A549 (cell line): ENCODE measurements at regions not wholly inside any gene's neighbourhood (a gene's known extent, or its start where the extent isn't known, plus 50 kb on each side); places are given as distances from the start of the nearest gene placed in this dataset.

Source experiments
- ATAC-seq, 2 experiments: fragments of 200-7000 bp in 1 of 2; fragments of >200 bp in 1 of 2; cut with Nextera tagmentation in 1 of 2; cut with Tn5 transposase in 1 of 2; 3 replicates each; pipeline versions ENCODE4 v1.8.0 to v1.9.1; 2018 to 2020; ENCODE audit warnings: mild to moderate bottlenecking in 1 of 2, moderate library complexity in 1 of 2
- CTCF ChIA-PET: fragments of 300-600 bp; sonication (Branson Sonifier 250); formaldehyde crosslinking; extraction: SDS; loops from one replicate; lab custom pipeline; 2021; ENCODE audit warnings: antibody characterized with exemption, inconsistent platforms; lab: Yijun Ruan, JAX
- POLR2A ChIA-PET: fragments of 350-600 bp; formaldehyde crosslinking; extraction: SDS; loops from one replicate; lab custom pipeline; 2021; ENCODE audit warnings: antibody characterized with exemption, inconsistent platforms; lab: Yijun Ruan, JAX
- DNase-seq, 2 experiments: peaks; one replicate each; pipeline versions ENCODE4 v3.0.0 to v3.0.0-alpha.2; 2011 to 2016; ENCODE audit warnings: low read depth in 1 of 2, low spot score in 1 of 2
- FAIRE-seq: peaks from 2 replicates; lab custom pipeline; 2011; peaks lifted over from hg19 to GRCh38; lab: Jason Lieb, UNC
- H3K27ac ChIP-seq, 2 experiments: fragments of >200 bp; sonication (Bioruptor Twin); formaldehyde crosslinking; 3 replicates each; pipeline ENCODE4 v1.5.1; 2016 to 2017
- H3K4me1 ChIP-seq: fragments of >200 bp; sonication (Bioruptor Twin); formaldehyde crosslinking; 3 replicates; pipeline ENCODE4 v1.6.1; 2016
- H3K4me2 ChIP-seq: fragments of >200 bp; sonication (Bioruptor Twin); formaldehyde crosslinking; 3 replicates; pipeline ENCODE4 v1.6.1; 2016
- H3K4me3 ChIP-seq: fragments of >200 bp; sonication (Bioruptor Twin); formaldehyde crosslinking; 3 replicates; pipeline ENCODE4 v1.5.1; 2016
- H3K9me3 ChIP-seq: fragments of >200 bp; sonication (Bioruptor Twin); formaldehyde crosslinking; 3 replicates; pipeline ENCODE4 v1.6.1; 2016
- E2F6 ChIP-seq: IDR thresholded peaks from 2 replicates; pipeline ENCODE4 v1.6.1; 2012; ENCODE audit warnings: low read depth, borderline replicate concordance
- EHF ChIP-seq: fragments of 250-450 bp; sonication (Bioruptor Pico); IDR thresholded peaks from 2 replicates; pipeline ENCODE4 v1.5.0; 2020; ENCODE audit warnings: mild to moderate bottlenecking
- EHMT2 ChIP-seq: fragments of 200-600 bp; sonication (generic); IDR thresholded peaks from 2 replicates; pipeline ENCODE4 v1.6.1; 2016; ENCODE audit warnings: antibody characterized with exemption, low read depth, mild to moderate bottlenecking, moderate library complexity
- FOXS1 ChIP-seq: fragments of 250-450 bp; sonication (Bioruptor Pico); IDR thresholded peaks from 2 replicates; pipeline ENCODE4 v1.5.0; 2020; ENCODE audit warnings: mild to moderate bottlenecking, moderate library complexity
- HDAC2 ChIP-seq: fragments of 200-600 bp; sonication (generic); IDR thresholded peaks from 2 replicates; pipeline ENCODE4 v1.6.1; 2016
- HMGXB4 ChIP-seq: fragments of 250-450 bp; sonication (Bioruptor Pico); IDR thresholded peaks from 2 replicates; pipeline ENCODE4 v1.5.0; 2021; ENCODE audit warnings: mild to moderate bottlenecking, moderate library complexity, borderline replicate concordance
- HOXA7 ChIP-seq: fragments of 250-450 bp; sonication (Bioruptor Pico); IDR thresholded peaks from 2 replicates; pipeline ENCODE4 v1.5.0; 2020; ENCODE audit warnings: mild to moderate bottlenecking, moderate library complexity
- HOXB13 ChIP-seq: fragments of 250-450 bp; sonication (Bioruptor Pico); IDR thresholded peaks from 2 replicates; pipeline ENCODE4 v1.5.0; 2020; ENCODE audit warnings: low read depth, mild to moderate bottlenecking, moderate library complexity
- MAFK ChIP-seq: fragments of 450-650 bp; IDR thresholded peaks from 2 replicates; pipeline ENCODE4 v1.6.1; 2014; ENCODE audit not compliant: partially characterized antibody
- MYC ChIP-seq: IDR thresholded peaks from 2 replicates; pipeline ENCODE4 v1.6.1; 2012; ENCODE audit warnings: mild to moderate bottlenecking, inconsistent platforms, low read length, improper control_type of control experiment, borderline replicate concordance
- NFE2L2 ChIP-seq: fragments of 150-350 bp; conservative IDR thresholded peaks from 2 replicates; pipeline ENCODE4 v1.6.1; 2014; ENCODE audit warnings: low read length
- NR3C1 ChIP-seq: fragments of >200 bp; sonication (Bioruptor Twin); formaldehyde crosslinking; IDR thresholded peaks from 3 replicates; pipeline ENCODE4 v1.6.1; 2017
- RCOR1 ChIP-seq: fragments of 150-350 bp; IDR thresholded peaks from 2 replicates; pipeline ENCODE4 v1.6.1; 2014; ENCODE audit warnings: antibody characterized with exemption, low read length, low read depth
- RFX5 ChIP-seq: fragments of 450-650 bp; IDR thresholded peaks from 2 replicates; pipeline ENCODE4 v1.7.1; 2014; ENCODE audit warnings: antibody characterized with exemption, mild to moderate bottlenecking, moderate library complexity
- RNF2 ChIP-seq: fragments of 200-600 bp; sonication (generic); IDR thresholded peaks from 2 replicates; pipeline ENCODE4 v1.6.1; 2016; ENCODE audit warnings: low read depth, mild to moderate bottlenecking, antibody characterized with exemption, moderate library complexity, borderline replicate concordance
- ZC3H11A ChIP-seq: fragments of 450-650 bp; IDR thresholded peaks from 2 replicates; pipeline ENCODE4 v1.6.1; 2014; ENCODE audit warnings: antibody characterized with exemption, mild to moderate bottlenecking
- ZNF302 ChIP-seq: fragments of 250-450 bp; sonication (Bioruptor Pico); IDR thresholded peaks from 2 replicates; pipeline ENCODE4 v1.9.0; 2021; ENCODE audit warnings: inconsistent platforms, mild to moderate bottlenecking, moderate library complexity
- WGBS: methylation state at CpG from one replicate; pipeline ENCODE4 v1.1.6; 2017; ENCODE audit errors: missing lambda C conversion rate; 5-methylcytosine and 5-hydroxymethylcytosine counted together
- TF ChIP-seq, protein P1 (sequence below): fragments of 200-600 bp; sonication (generic); IDR thresholded peaks from 2 replicates; pipeline ENCODE4 v1.6.1; 2016; ENCODE audit warnings: antibody characterized with exemption, mild to moderate bottlenecking, moderate library complexity
- TF ChIP-seq, protein P2 (sequence below): IDR thresholded peaks from 2 replicates; pipeline ENCODE4 v1.6.1; 2012
- TF ChIP-seq, protein P3 (sequence below): fragments of >200 bp; sonication (Bioruptor Twin); formaldehyde crosslinking; IDR thresholded peaks from 2 replicates; pipeline ENCODE4 v1.6.1; 2016

DNA sequence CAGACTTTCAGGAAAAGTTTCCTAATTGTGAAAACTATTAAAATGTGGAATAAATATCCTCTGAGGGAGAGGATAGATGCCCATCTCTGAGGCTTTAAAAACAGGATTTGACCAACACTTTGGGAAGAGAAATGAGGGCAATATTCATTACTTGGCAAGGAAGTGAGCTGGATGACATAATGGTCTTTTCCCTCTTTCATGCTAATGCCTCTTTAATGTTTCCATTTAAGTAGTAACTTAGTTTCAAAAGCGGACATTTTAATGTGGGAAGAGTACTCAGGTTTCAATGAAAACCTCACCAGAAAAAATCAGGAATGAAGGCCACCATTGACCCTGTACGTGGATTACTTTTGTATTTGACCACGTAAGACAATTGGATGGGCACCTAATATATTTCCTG lies 503.3 kb downstream of the ANKRD50 start:
- POLR2A ChIA-PET = no interaction called here
- FAIRE-seq = no peak
- TF ChIP-seq RCOR1 = no peak
- no peak for TF ChIP-seq NFE2L2
- TF ChIP-seq, protein P1, sequence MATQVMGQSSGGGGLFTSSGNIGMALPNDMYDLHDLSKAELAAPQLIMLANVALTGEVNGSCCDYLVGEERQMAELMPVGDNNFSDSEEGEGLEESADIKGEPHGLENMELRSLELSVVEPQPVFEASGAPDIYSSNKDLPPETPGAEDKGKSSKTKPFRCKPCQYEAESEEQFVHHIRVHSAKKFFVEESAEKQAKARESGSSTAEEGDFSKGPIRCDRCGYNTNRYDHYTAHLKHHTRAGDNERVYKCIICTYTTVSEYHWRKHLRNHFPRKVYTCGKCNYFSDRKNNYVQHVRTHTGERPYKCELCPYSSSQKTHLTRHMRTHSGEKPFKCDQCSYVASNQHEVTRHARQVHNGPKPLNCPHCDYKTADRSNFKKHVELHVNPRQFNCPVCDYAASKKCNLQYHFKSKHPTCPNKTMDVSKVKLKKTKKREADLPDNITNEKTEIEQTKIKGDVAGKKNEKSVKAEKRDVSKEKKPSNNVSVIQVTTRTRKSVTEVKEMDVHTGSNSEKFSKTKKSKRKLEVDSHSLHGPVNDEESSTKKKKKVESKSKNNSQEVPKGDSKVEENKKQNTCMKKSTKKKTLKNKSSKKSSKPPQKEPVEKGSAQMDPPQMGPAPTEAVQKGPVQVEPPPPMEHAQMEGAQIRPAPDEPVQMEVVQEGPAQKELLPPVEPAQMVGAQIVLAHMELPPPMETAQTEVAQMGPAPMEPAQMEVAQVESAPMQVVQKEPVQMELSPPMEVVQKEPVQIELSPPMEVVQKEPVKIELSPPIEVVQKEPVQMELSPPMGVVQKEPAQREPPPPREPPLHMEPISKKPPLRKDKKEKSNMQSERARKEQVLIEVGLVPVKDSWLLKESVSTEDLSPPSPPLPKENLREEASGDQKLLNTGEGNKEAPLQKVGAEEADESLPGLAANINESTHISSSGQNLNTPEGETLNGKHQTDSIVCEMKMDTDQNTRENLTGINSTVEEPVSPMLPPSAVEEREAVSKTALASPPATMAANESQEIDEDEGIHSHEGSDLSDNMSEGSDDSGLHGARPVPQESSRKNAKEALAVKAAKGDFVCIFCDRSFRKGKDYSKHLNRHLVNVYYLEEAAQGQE = no peak
- no peak for TF ChIP-seq E2F6
- no peak for TF ChIP-seq RFX5
- no peak for TF ChIP-seq RNF2
- TF ChIP-seq, all 56 proteins: peak for 0
- Histone ChIP-seq H3K4me1 (no peaks in the 10 kb centered on the region), H3K4me2 (no peak overlapping the region), H3K27ac (no peak overlapping the region), H3K4me3 (no peak overlapping the region), H3K9me3 (no peaks in the 10 kb centered on the region)
- 75% methylated on average over 3 of the region's 3 CpGs for WGBS
- CTCF ChIA-PET = no interaction called here
- DNase-seq = no peak
- ATAC-seq = no peak

DNA sequence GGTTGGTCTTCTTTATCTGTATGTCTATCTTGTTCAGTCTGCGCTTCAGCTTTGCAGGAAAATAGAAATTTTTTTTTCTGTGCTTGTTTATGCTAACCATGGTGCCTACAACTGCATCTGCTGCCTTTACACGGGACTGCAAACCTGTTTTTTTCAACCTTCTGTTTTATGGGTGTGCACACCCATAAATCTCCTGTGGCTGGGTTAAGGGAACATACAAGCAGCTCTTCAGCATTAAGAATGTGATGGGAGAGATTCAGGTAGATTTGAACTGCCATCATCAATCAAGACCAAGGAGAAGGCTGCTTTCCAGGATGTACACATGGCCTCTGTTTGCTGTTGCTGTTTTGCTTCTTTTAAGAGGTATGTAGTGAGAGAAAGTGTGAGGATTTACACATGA lies 502.9 kb downstream of the ANKRD50 start:
- DNase-seq = no peak
- no peak overlapping the region for H3K4me2 ChIP-seq
- ChIA-PET CTCF (no interaction called here), POLR2A (no interaction called here)
- no peak overlapping the region for H3K27ac ChIP-seq
- ATAC-seq = no peak
- no peak for TF ChIP-seq HOXA7 (CRISPR knock-in tag)
- no peaks in the 10 kb centered on the region for H3K9me3 ChIP-seq
- WGBS = 41% methylated on average over 2 of the region's 2 CpGs
- no peak for FAIRE-seq
- H3K4me3 ChIP-seq = no peak overlapping the region
- H3K4me1 ChIP-seq = no peaks in the 10 kb centered on the region

- POLR2A ChIA-PET = no interaction called here
- whole genome bisulfite sequencing = 74% methylated on average over 2 of the region's 2 CpGs
These were observed 501.8 kb downstream of the ANKRD50 start for GRCh38 chr4:124210746-124211145.

GRCh38 chr4:124212815-124213630 lies 499.5 kb downstream of the ANKRD50 start:
- no peak overlapping the region for H3K27ac ChIP-seq
- no peaks in the 10 kb centered on the region for H3K4me1 ChIP-seq
- POLR2A ChIA-PET = no interaction called here
- no peak overlapping the region for H3K4me3 ChIP-seq
- no peak for ATAC-seq
- H3K9me3 ChIP-seq = no peaks in the 10 kb centered on the region
- no peak for FAIRE-seq
- TF ChIP-seq, protein P2, sequence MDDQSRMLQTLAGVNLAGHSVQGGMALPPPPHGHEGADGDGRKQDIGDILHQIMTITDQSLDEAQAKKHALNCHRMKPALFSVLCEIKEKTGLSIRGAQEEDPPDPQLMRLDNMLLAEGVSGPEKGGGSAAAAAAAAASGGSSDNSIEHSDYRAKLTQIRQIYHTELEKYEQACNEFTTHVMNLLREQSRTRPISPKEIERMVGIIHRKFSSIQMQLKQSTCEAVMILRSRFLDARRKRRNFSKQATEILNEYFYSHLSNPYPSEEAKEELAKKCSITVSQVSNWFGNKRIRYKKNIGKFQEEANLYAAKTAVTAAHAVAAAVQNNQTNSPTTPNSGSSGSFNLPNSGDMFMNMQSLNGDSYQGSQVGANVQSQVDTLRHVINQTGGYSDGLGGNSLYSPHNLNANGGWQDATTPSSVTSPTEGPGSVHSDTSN = no peak
- no peak for TF ChIP-seq NFE2L2
- TF ChIP-seq MAFK = no peak
- TF ChIP-seq NR3C1 = no peak
- TF ChIP-seq HMGXB4 (CRISPR knock-in tag) = no peak
- TF ChIP-seq ZNF302 (CRISPR knock-in tag) = no peak
- no peak for TF ChIP-seq RCOR1
- no peak for TF ChIP-seq MYC
- TF ChIP-seq, all 56 proteins: peak for 0
- 31% methylated on average over 3 of the region's 3 CpGs for WGBS
- no peak for DNase-seq
- H3K4me2 ChIP-seq = no peak overlapping the region
- CTCF ChIA-PET = no interaction called here

More at GRCh38 chr4:124210746-124211145, 501.8 kb downstream of the ANKRD50 start:
- Histone ChIP-seq H3K4me3 (no peak overlapping the region), H3K4me2 (no peak overlapping the region), H3K27ac (no peak overlapping the region), H3K9me3 (no peaks in the 10 kb centered on the region), H3K4me1 (no peaks in the 10 kb centered on the region)
- CTCF ChIA-PET = no interaction called here
- ATAC-seq (no peak), FAIRE-seq (no peak), DNase-seq (no peak)
- TF ChIP-seq, protein P3, sequence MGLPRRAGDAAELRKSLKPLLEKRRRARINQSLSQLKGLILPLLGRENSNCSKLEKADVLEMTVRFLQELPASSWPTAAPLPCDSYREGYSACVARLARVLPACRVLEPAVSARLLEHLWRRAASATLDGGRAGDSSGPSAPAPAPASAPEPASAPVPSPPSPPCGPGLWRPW = no peak
- TF ChIP-seq EHMT2 = no peak
- no peak for TF ChIP-seq FOXS1 (CRISPR knock-in tag)
- TF ChIP-seq HOXB13 = no peak
- TF ChIP-seq ZNF302 (CRISPR knock-in tag) = no peak
- no peak for TF ChIP-seq ZC3H11A
- TF ChIP-seq EHF (CRISPR knock-in tag) = no peak
- TF ChIP-seq RFX5 = no peak
- no peak for TF ChIP-seq HDAC2
